SK-N-SH (cell line): ENCODE measurements at regions not wholly inside any gene's neighbourhood (a gene's known extent, or its start where the extent isn't known, plus 50 kb on each side); places are given as distances from the start of the nearest gene placed in this dataset.

Experiments used
- CTCF ChIA-PET: fragments of 300-600, 350-600 bp; formaldehyde crosslinking; extraction: SDS; loops from one replicate; lab custom pipeline; 2021; lab: Yijun Ruan, JAX
- POLR2A ChIA-PET: fragments of 350-600 bp; sonication (Branson Sonifier 250); formaldehyde crosslinking; extraction: SDS; loops from one replicate; lab custom pipeline; 2020; ENCODE audit warnings: antibody characterized with exemption, inconsistent platforms; lab: Yijun Ruan, JAX
- DNase-seq: peaks from one replicate; pipeline ENCODE4 v3.0.0; 2012
- H2AFZ ChIP-seq: fragments of 200-600 bp; sonication (generic); 2 replicates; pipeline ENCODE4 v1.8.1; 2016; ENCODE audit warnings: antibody characterized with exemption, mild to moderate bottlenecking, low read depth
- H3F3A ChIP-seq: fragments of 200-600 bp; sonication (generic); replicated peaks from 2 replicates; pipeline ENCODE3; 2016; ENCODE audit warnings: antibody characterized with exemption, mild to moderate bottlenecking; ENCODE audit not compliant: insufficient read depth
- H3K27ac ChIP-seq, 2 experiments: fragments of 200-500 bp in 1 of 2; fragments of 200-600 bp in 1 of 2; sonication (Bioruptor generic) in 1 of 2; sonication (generic), shearing (Covaris generic) in 1 of 2; 2 replicates each; pipeline versions ENCODE4 v1.5.1 to v1.6.1; 2014 to 2016; ENCODE audit warnings: low read depth in 2 of 2, inconsistent platforms in 1 of 2, low read length in 1 of 2, mild to moderate bottlenecking in 1 of 2, mixed read lengths in 1 of 2
- H3K27me3 ChIP-seq: fragments of 200-600 bp; sonication (generic), shearing (Covaris generic); 2 replicates; pipeline ENCODE4 v1.6.1; 2016; ENCODE audit warnings: mixed run types; ENCODE audit not compliant: insufficient read depth
- H3K36me3 ChIP-seq, 2 experiments: fragments of 200-500 bp in 1 of 2; fragments of 200-600 bp in 1 of 2; sonication (Bioruptor generic) in 1 of 2; sonication (generic) in 1 of 2; replicated peaks in 1 of 2; 2 replicates each; pipeline versions ENCODE3 to v1.5.1; 2014 to 2016; ENCODE audit warnings: low read length in 1 of 2, mild to moderate bottlenecking in 1 of 2; ENCODE audit not compliant: insufficient read depth in 2 of 2, control insufficient read depth in 1 of 2
- H3K4me1 ChIP-seq, 2 experiments: fragments of 200-500 bp in 1 of 2; fragments of 200-600 bp in 1 of 2; sonication (Bioruptor generic) in 1 of 2; sonication (generic), shearing (Covaris generic) in 1 of 2; 2 replicates each; pipeline versions ENCODE4 v1.5.1 to v1.6.1; 2014 to 2016; ENCODE audit warnings: low read depth in 1 of 2, low read length in 1 of 2, mixed run types in 1 of 2; ENCODE audit not compliant: insufficient read depth in 2 of 2, control insufficient read depth in 1 of 2
- H3K4me2 ChIP-seq: fragments of 200-600 bp; sonication (generic), shearing (Covaris generic); 2 replicates; pipeline ENCODE4 v1.6.1; 2017; ENCODE audit warnings: mixed run types
- H3K4me3 ChIP-seq, 2 experiments: fragments of 200-500 bp in 1 of 2; fragments of 200-600 bp in 1 of 2; sonication (Bioruptor generic) in 1 of 2; sonication (generic), shearing (Covaris generic) in 1 of 2; 2 replicates each; pipeline versions ENCODE4 v1.5.1 to v1.8.1; 2014 to 2016; ENCODE audit warnings: low read depth in 2 of 2, inconsistent platforms in 1 of 2, low read length in 1 of 2, mild to moderate bottlenecking in 1 of 2, mixed read lengths in 1 of 2, moderate library complexity in 1 of 2
- H3K79me2 ChIP-seq: fragments of 200-600 bp; sonication (generic); 2 replicates; pipeline ENCODE4 v1.8.1; 2017; ENCODE audit warnings: mild to moderate bottlenecking; ENCODE audit not compliant: insufficient read depth
- H3K9ac ChIP-seq: fragments of 200-600 bp; sonication (generic); 2 replicates; pipeline ENCODE4 v1.6.1; 2017; ENCODE audit warnings: mixed run types
- H3K9me2 ChIP-seq: fragments of 200-600 bp; sonication (generic); 2 replicates; pipeline ENCODE4 v1.6.1; 2017; ENCODE audit warnings: mixed run types
- H3K9me3 ChIP-seq: fragments of 200-600 bp; sonication (generic); 2 replicates; pipeline ENCODE4 v1.6.1; 2017; ENCODE audit warnings: mixed run types, mild to moderate bottlenecking, moderate library complexity
- H4K20me1 ChIP-seq: fragments of 200-600 bp; sonication (generic); 2 replicates; pipeline ENCODE4 v1.6.1; 2017; ENCODE audit warnings: mild to moderate bottlenecking, mixed run types; ENCODE audit not compliant: insufficient read depth
- EP300 ChIP-seq, 2 experiments: IDR thresholded peaks; 2 replicates each; pipeline versions ENCODE4 v1.4.0 to v1.6.1; 2012; ENCODE audit warnings: borderline replicate concordance in 1 of 2, low read depth in 1 of 2, low read length in 1 of 2
- FOSL2 ChIP-seq: IDR thresholded peaks from 2 replicates; pipeline ENCODE4 v1.4.0; 2012; ENCODE audit warnings: low read depth, mild to moderate bottlenecking, moderate library complexity, borderline replicate concordance
- FOXM1 ChIP-seq: IDR thresholded peaks from 2 replicates; pipeline ENCODE4 v1.4.0; 2012; ENCODE audit warnings: low read depth, mild to moderate bottlenecking
- GATA2 ChIP-seq: sonication (generic); formaldehyde crosslinking; IDR thresholded peaks from 2 replicates; pipeline ENCODE4 v1.5.0; 2020; ENCODE audit warnings: mild to moderate bottlenecking, missing genetic modification reagents
- IRF3 ChIP-seq: fragments of 150-350 bp; IDR thresholded peaks from 2 replicates; pipeline ENCODE4 v1.6.1; 2016; ENCODE audit warnings: mild to moderate bottlenecking, low read depth, low read length
- MEF2A ChIP-seq: IDR thresholded peaks from 2 replicates; pipeline ENCODE4 v1.4.0; 2012; ENCODE audit warnings: low read depth, borderline replicate concordance
- NFIC ChIP-seq: IDR thresholded peaks from 2 replicates; pipeline ENCODE4 v1.4.0; 2012; ENCODE audit warnings: borderline replicate concordance
- PBX3 ChIP-seq: IDR thresholded peaks from 2 replicates; pipeline ENCODE4; 2012
- RCOR1 ChIP-seq: fragments of 150-350 bp; IDR thresholded peaks from 2 replicates; pipeline ENCODE4 v1.6.1; 2017; ENCODE audit warnings: antibody characterized with exemption, low read length
- RXRA ChIP-seq: IDR thresholded peaks from 2 replicates; pipeline ENCODE4 v1.4.0; 2012; ENCODE audit warnings: low read depth, mild to moderate bottlenecking, borderline replicate concordance
- SIN3A ChIP-seq: IDR thresholded peaks from 2 replicates; pipeline ENCODE4 v1.6.1; 2012; ENCODE audit warnings: low read depth, mild to moderate bottlenecking, low read length, moderate library complexity, borderline replicate concordance
- SMC3 ChIP-seq: IDR thresholded peaks from 2 replicates; pipeline ENCODE4 v1.6.1; 2012; ENCODE audit warnings: low read depth, low read length, improper control_type of control experiment
- TAF1 ChIP-seq: IDR thresholded peaks from 2 replicates; pipeline ENCODE4 v1.6.1; 2012; ENCODE audit warnings: low read depth, mild to moderate bottlenecking, low read length, moderate library complexity, borderline replicate concordance
- USF2 ChIP-seq: fragments of 150-350 bp; IDR thresholded peaks from 2 replicates; pipeline ENCODE4 v1.6.1; 2017; ENCODE audit warnings: antibody characterized with exemption, low read length, low read depth, borderline replicate concordance
- WGBS: methylation state at CpG from one replicate; pipeline ENCODE4 v1.1.6; 2017; ENCODE audit warnings: low lambda C conversion rate; 5-methylcytosine and 5-hydroxymethylcytosine counted together

- H3K27ac ChIP-seq = no peak overlapping the region
- no peak for DNase-seq
- H3K27me3 ChIP-seq = no peaks in the 10 kb centered on the region
- no peak overlapping the region for H3K9ac ChIP-seq
- 82% methylated on average over 6 of the region's 6 CpGs for WGBS
- H3K36me3 ChIP-seq = no peaks in the 10 kb centered on the region
- ChIA-PET CTCF (interaction anchor here (0.6 to 2.2 kb wide), 2 partner anchors 281 to 619 kb away, joined by 4 to 8 read pairs; partner anchors contain the start of gene TRIB2), POLR2A (no interaction called here)
- H3K79me2 ChIP-seq = no peaks in the 10 kb centered on the region
- H3K4me3 ChIP-seq = no peak overlapping the region
- H4K20me1 ChIP-seq = no peaks in the 10 kb centered on the region
- H3K9me3 ChIP-seq = no peaks in the 10 kb centered on the region
- TF ChIP-seq SIN3A = no peak
- TF ChIP-seq PBX3 = no peak
- TF ChIP-seq, all 33 proteins: peak for 0
- Histone ChIP-seq H3K4me1 (peaks cover 0 to 12% of the 10 kb centered on the region in 2 experiments; a peak in 1 of 4 replicates), H3K9me2 (no peaks in the 10 kb centered on the region), H3K4me2 (no peak overlapping the region), H3F3A (peaks cover 9% of the 10 kb centered on the region), H2AFZ (no peak overlapping the region)
These were observed 280.3 kb upstream of the TRIB2 start for GRCh38 chr2:12436483-12436882.

- 64% methylated on average over 5 of the region's 5 CpGs for WGBS
- H4K20me1 ChIP-seq = no peaks in the 10 kb centered on the region
- H3K4me1 ChIP-seq = peaks cover 0 to 12% of the 10 kb centered on the region in 2 experiments; a peak in 1 of 4 replicates
- H3K27ac ChIP-seq = no peak overlapping the region
- no peaks in the 10 kb centered on the region for H3K9me3 ChIP-seq
- H3K4me3 ChIP-seq = no peak overlapping the region
- no peaks in the 10 kb centered on the region for H3K36me3 ChIP-seq
- no peak overlapping the region for H3K4me2 ChIP-seq
- H3K9me2 ChIP-seq = no peaks in the 10 kb centered on the region
- ChIA-PET POLR2A (no interaction called here), CTCF (interaction anchor here (0.6 to 2.2 kb wide), 5 partner anchors 9 to 619 kb away, joined by 3 to 8 read pairs (median 4); partner anchors contain the start of gene TRIB2)
- no peak overlapping the region for H2AFZ ChIP-seq
- peaks cover 9% of the 10 kb centered on the region for H3F3A ChIP-seq
- no peak overlapping the region for H3K9ac ChIP-seq
- no peaks in the 10 kb centered on the region for H3K27me3 ChIP-seq
- peak; percentile 38 for DNase-seq
- H3K79me2 ChIP-seq = no peaks in the 10 kb centered on the region
- TF ChIP-seq RCOR1 (no peak), GATA2 (CRISPR knock-in tag) (peak; percentile 43; the same call in 1 of the 2 replicates), RXRA (no peak), EP300 (IDR thresholded peaks at IDR 0.05; ENCODE audit: borderline replicate concordance in 1 of 2, low read depth in 1 of 2, low read length in 1 of 2) (peak in 1 of 2 experiments; percentile 9; a peak in 1 of 4 replicates), MEF2A (no peak)
These were observed 279.7 kb upstream of the TRIB2 start for GRCh38 chr2:12436935-12437561.

- 51% methylated on average over 4 of the region's 4 CpGs for WGBS
- Histone ChIP-seq H3K4me3 (no peak overlapping the region), H3K9me2 (no peaks in the 10 kb centered on the region), H3K4me2 (no peak overlapping the region), H3F3A (no peaks in the 10 kb centered on the region), H4K20me1 (no peaks in the 10 kb centered on the region), H3K9me3 (no peaks in the 10 kb centered on the region), H3K36me3 (no peaks in the 10 kb centered on the region), H3K27me3 (no peaks in the 10 kb centered on the region), H2AFZ (no peak overlapping the region), H3K9ac (no peak overlapping the region), H3K79me2 (no peaks in the 10 kb centered on the region), H3K27ac (no peak overlapping the region), H3K4me1 (no peaks in the 10 kb centered on the region; a peak in 1 of 4 replicates)
- CTCF ChIA-PET = interaction anchor here (1.0 to 3.7 kb wide), 5 partner anchors 13 to 566 kb away, joined by 3 to 13 read pairs (median 3); partner anchors contain the start of gene TRIB2
- POLR2A ChIA-PET = no interaction called here
- no peak for DNase-seq
- TF ChIP-seq SMC3 = no peak
- no peak for TF ChIP-seq USF2
- no peak for TF ChIP-seq NFIC
- TF ChIP-seq GATA2 (CRISPR knock-in tag) = no peak
- no peak for TF ChIP-seq FOXM1
- no peak for TF ChIP-seq TAF1
- no peak for TF ChIP-seq IRF3
- TF ChIP-seq EP300 (IDR thresholded peaks at IDR 0.05; ENCODE audit: borderline replicate concordance in 1 of 2, low read depth in 1 of 2, low read length in 1 of 2) = no peak
- TF ChIP-seq RCOR1 = no peak
- no peak for TF ChIP-seq FOSL2
These were observed 276.0 kb upstream of the TRIB2 start for GRCh38 chr2:12440731-12441130.
